HepG2 (cell line): ENCODE measurements at regions not wholly inside any gene's neighbourhood (a gene's known extent, or its start where the extent isn't known, plus 50 kb on each side); places are given as distances from the start of the nearest gene placed in this dataset.

Experiments
- ATAC-seq: fragments of 200-7000 bp; cut with Tn5 transposase; 3 replicates; pipeline ENCODE4 v1.9.1; 2020; ENCODE audit warnings: mild to moderate bottlenecking, moderate library complexity
- BruUV-seq: library from RNA; stranded (reverse); fragments of 400-500 nt; replicated peaks from 2 replicates; lab custom pipeline; 2021; lab: Mats Ljungman, UMichigan
- CTCF ChIA-PET: fragments of 300-600 bp; formaldehyde crosslinking; extraction: SDS; loops from one replicate; lab custom pipeline; 2021; ENCODE audit warnings: low total read pairs, inconsistent platforms, low intra/inter-chr PET ratio; lab: Yijun Ruan, JAX
- POLR2A ChIA-PET: fragments of 350-600 bp; sonication (Branson Sonifier 250); formaldehyde crosslinking; loops from one replicate; lab custom pipeline; 2020; ENCODE audit warnings: antibody characterized with exemption, inconsistent platforms; lab: Yijun Ruan, JAX
- DNase-seq: peaks from one replicate; pipeline ENCODE4 v3.0.0-alpha.2; 2015; ENCODE audit warnings: low spot score
- FAIRE-seq: peaks from 3 replicates; lab custom pipeline; 2011; peaks lifted over from hg19 to GRCh38; lab: Jason Lieb, UNC
- H2AFZ ChIP-seq: one replicate; pipeline ENCODE4 v1.6.1; 2011; ENCODE audit warnings: low read length, inconsistent platforms
- H3K27ac ChIP-seq: fragments of 300-600 bp; 3 replicates; pipeline ENCODE4 v1.8.0; 2011; ENCODE audit warnings: mixed run types, mild to moderate bottlenecking, mixed read lengths, low read length, inconsistent platforms; ENCODE audit not compliant: insufficient read depth; ENCODE audit errors: extremely low read length
- H3K27me3 ChIP-seq, 2 experiments: fragments of 200-600 bp in 1 of 2; 2 replicates in 1 of 2; 3 replicates in 1 of 2; pipeline versions ENCODE4 v1.6.0 to v1.8.0; 2011; ENCODE audit warnings: low read length in 2 of 2, mild to moderate bottlenecking in 2 of 2, moderate library complexity in 2 of 2, inconsistent platforms in 1 of 2; ENCODE audit not compliant: insufficient read depth in 2 of 2, control insufficient read depth in 1 of 2
- H3K36me3 ChIP-seq, 2 experiments: fragments of 200-600 bp in 1 of 2; replicated peaks in 1 of 2; 2 replicates in 1 of 2; 3 replicates in 1 of 2; pipeline versions ENCODE4 v1.5.1 to v1.8.0; 2011; ENCODE audit warnings: low read length in 2 of 2, inconsistent platforms in 1 of 2; ENCODE audit not compliant: insufficient read depth in 2 of 2, control insufficient read depth in 1 of 2
- H3K4me1 ChIP-seq: 2 replicates; pipeline ENCODE4 v1.5.1; 2012; ENCODE audit warnings: low read length, inconsistent platforms; ENCODE audit not compliant: insufficient read depth
- H3K4me2 ChIP-seq: 2 replicates; pipeline ENCODE4 v1.6.0; 2011; ENCODE audit warnings: low read depth, low read length, inconsistent platforms
- H3K4me3 ChIP-seq, 3 experiments: fragments of 200-600 bp in 1 of 3; sonication (generic), shearing (Covaris generic) in 1 of 3; replicated peaks in 1 of 3; 2 replicates each; pipeline ENCODE4 v1.5.1; 2011 to 2016; ENCODE audit warnings: low read length in 3 of 3, inconsistent platforms in 2 of 3, low read depth in 2 of 3, mild to moderate bottlenecking in 2 of 3, control low read depth in 1 of 3, mixed read lengths in 1 of 3; ENCODE audit not compliant: insufficient read depth in 1 of 3
- H3K79me2 ChIP-seq: one replicate; pipeline ENCODE4 v1.6.1; 2011; ENCODE audit warnings: low read length, inconsistent platforms; ENCODE audit not compliant: insufficient read depth
- H3K9ac ChIP-seq: 2 replicates; pipeline ENCODE4 v1.6.0; 2011; ENCODE audit warnings: mild to moderate bottlenecking, low read depth, low read length, inconsistent platforms; ENCODE audit not compliant: insufficient read depth
- H3K9me3 ChIP-seq: 2 replicates; pipeline ENCODE4 v1.5.1; 2012; ENCODE audit warnings: mild to moderate bottlenecking, low read length
- H4K20me1 ChIP-seq: 2 replicates; pipeline ENCODE4 v1.6.0; 2011; ENCODE audit warnings: inconsistent platforms, mild to moderate bottlenecking, low read length, moderate library complexity; ENCODE audit not compliant: insufficient read depth
- SNAPC4 ChIP-seq: sonication (generic); formaldehyde crosslinking; IDR thresholded peaks from 2 replicates; pipeline ENCODE4 v1.4.0; 2020; ENCODE audit warnings: mild to moderate bottlenecking, missing genetic modification reagents
- ZEB1 ChIP-seq: IDR thresholded peaks from 2 replicates; pipeline ENCODE4 v1.6.1; 2012; ENCODE audit warnings: mild to moderate bottlenecking, low read depth, inconsistent platforms; ENCODE audit not compliant: insufficient replicate concordance
- ZFX ChIP-seq: sonication (generic); formaldehyde crosslinking; IDR thresholded peaks from 2 replicates; pipeline ENCODE4 v1.4.0; 2020; ENCODE audit warnings: mild to moderate bottlenecking, low read depth, missing genetic modification reagents, moderate library complexity
- ZNF263 ChIP-seq: sonication (generic); formaldehyde crosslinking; IDR thresholded peaks from 2 replicates; pipeline ENCODE4 v1.4.0; 2020; ENCODE audit warnings: missing genetic modification reagents
- ZNF569 ChIP-seq: sonication (generic); formaldehyde crosslinking; IDR thresholded peaks from 2 replicates; pipeline ENCODE4 v1.5.0; 2020; ENCODE audit warnings: mild to moderate bottlenecking, missing genetic modification reagents, moderate library complexity, borderline replicate concordance
- ZNF780A ChIP-seq: sonication (generic); formaldehyde crosslinking; IDR thresholded peaks from 2 replicates; pipeline ENCODE4 v1.8.0; 2022; ENCODE audit warnings: mild to moderate bottlenecking, missing genetic modification reagents, moderate library complexity
- WGBS: methylation state at CpG from one replicate; pipeline ENCODE4 v1.1.6; 2017; ENCODE audit warnings: low lambda C conversion rate; 5-methylcytosine and 5-hydroxymethylcytosine counted together
- in situ Hi-C: cut with HindIII; loops from 2 replicates; pipeline ENCODE4 v1.10.0; 2017; ENCODE audit warnings: low pct_unique_long_range_greater_than_20kb; ENCODE audit not compliant: extremely low pct_ligation_motif_present
- intact Hi-C: fragments of 100-400 bp; cut with micrococcal nuclease; formaldehyde crosslinking; loops from one replicate; pipeline ENCODE4 v1.10.0; 2022; ENCODE audit not compliant: unreplicated experiment
- TF ChIP-seq, protein P1 (sequence below): sonication (generic); formaldehyde crosslinking; IDR thresholded peaks from 2 replicates; pipeline ENCODE4 v1.9.0; 2021; ENCODE audit warnings: missing genetic modification reagents, borderline replicate concordance

DNA sequence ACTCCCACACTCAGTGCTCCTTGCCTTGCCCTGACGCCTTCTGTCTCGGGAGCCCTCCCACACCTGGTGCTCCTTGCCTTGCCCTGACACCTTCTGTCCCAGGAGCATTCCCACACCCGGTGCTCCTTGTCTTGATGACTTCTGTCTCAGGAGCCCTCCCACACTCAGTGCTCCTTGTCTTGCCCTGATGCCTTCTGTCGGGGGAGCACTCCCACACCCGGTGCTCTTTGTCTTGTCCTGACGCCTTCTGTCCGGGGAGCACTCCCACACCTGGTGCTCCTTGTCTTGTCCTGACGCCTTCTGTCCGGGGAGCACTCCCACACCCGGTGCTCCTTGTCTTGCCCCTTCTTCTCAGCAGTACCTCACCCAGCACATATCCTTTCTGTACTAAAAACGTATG lies 207.2 kb upstream of the ADARB2 start:
- DNase-seq (no peak), FAIRE-seq (no peak), ATAC-seq (no peak)
- ChIA-PET CTCF (no interaction called here), POLR2A (no interaction called here)
- H4K20me1 ChIP-seq, result no peaks in the 10 kb centered on the region
- H3K27ac ChIP-seq, result no peak overlapping the region
- TF ChIP-seq ZEB1, result no peak
- TF ChIP-seq ZNF263 (CRISPR knock-in tag), result peak; percentile 61
- no peak for TF ChIP-seq ZNF569
- TF ChIP-seq, protein P1, sequence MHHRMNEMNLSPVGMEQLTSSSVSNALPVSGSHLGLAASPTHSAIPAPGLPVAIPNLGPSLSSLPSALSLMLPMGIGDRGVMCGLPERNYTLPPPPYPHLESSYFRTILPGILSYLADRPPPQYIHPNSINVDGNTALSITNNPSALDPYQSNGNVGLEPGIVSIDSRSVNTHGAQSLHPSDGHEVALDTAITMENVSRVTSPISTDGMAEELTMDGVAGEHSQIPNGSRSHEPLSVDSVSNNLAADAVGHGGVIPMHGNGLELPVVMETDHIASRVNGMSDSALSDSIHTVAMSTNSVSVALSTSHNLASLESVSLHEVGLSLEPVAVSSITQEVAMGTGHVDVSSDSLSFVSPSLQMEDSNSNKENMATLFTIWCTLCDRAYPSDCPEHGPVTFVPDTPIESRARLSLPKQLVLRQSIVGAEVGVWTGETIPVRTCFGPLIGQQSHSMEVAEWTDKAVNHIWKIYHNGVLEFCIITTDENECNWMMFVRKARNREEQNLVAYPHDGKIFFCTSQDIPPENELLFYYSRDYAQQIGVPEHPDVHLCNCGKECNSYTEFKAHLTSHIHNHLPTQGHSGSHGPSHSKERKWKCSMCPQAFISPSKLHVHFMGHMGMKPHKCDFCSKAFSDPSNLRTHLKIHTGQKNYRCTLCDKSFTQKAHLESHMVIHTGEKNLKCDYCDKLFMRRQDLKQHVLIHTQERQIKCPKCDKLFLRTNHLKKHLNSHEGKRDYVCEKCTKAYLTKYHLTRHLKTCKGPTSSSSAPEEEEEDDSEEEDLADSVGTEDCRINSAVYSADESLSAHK (CRISPR knock-in tag), result no peak
- WGBS, result 38% methylated on average over 11 of the region's 11 CpGs
- BruUV-seq, result no TSS peak
- no peak overlapping the region for H2AFZ ChIP-seq
- H3K79me2 ChIP-seq, result no peaks in the 10 kb centered on the region
- H3K4me1 ChIP-seq, result no peaks in the 10 kb centered on the region
- no peaks in the 10 kb centered on the region for H3K27me3 ChIP-seq
- H3K36me3 ChIP-seq, result no peaks in the 10 kb centered on the region
- H3K4me3 ChIP-seq, result no peak overlapping the region
- H3K4me2 ChIP-seq, result no peak overlapping the region
- intact Hi-C loops (no loop called here), in situ Hi-C loops (no loop called here)
- no peaks in the 10 kb centered on the region for H3K9me3 ChIP-seq
- H3K9ac ChIP-seq, result no peak overlapping the region

DNA sequence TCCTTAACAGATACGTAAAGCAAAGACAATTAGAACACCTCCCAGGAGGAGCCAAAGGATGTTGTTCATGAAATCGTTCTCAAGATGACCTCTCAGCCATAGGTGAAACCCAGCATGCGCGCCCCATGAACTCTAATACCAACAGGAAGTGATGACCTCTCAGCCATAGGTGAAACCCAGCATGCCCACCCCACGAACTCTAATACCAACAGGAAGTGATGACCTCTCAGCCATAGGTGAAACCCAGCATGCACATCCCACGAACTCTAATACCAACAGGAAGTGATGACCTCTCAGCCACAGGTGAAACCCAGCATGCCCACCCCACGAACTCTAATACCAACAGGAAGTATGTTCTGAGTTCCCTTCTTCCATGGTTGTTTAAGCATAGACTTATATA lies 205.2 kb upstream of the ADARB2 start:
- in situ Hi-C loops, result no loop called here

More for the DNA sequence above, 205.2 kb upstream of the ADARB2 start:
- no peak overlapping the region for H3K4me3 ChIP-seq
- no peak for ATAC-seq
- DNase-seq, result no peak
- no peak for TF ChIP-seq SNAPC4
- no peak for TF ChIP-seq ZNF780A (CRISPR knock-in tag)
- TF ChIP-seq ZFX (CRISPR knock-in tag), result no peak
- H3K36me3 ChIP-seq, result no peaks in the 10 kb centered on the region
- no peaks in the 10 kb centered on the region for H3K9me3 ChIP-seq
- BruUV-seq, result no TSS peak
- whole genome bisulfite sequencing, result 19% methylated on average over 7 of the region's 7 CpGs
- H2AFZ ChIP-seq, result no peak overlapping the region
- H3K27ac ChIP-seq, result no peak overlapping the region
- H3K4me2 ChIP-seq, result no peak overlapping the region
- intact Hi-C loops, result no loop called here
- CTCF ChIA-PET, result no interaction called here
- no peaks in the 10 kb centered on the region for H3K4me1 ChIP-seq
- POLR2A ChIA-PET, result no interaction called here
- no peaks in the 10 kb centered on the region; a peak in 1 of 5 replicates for H3K27me3 ChIP-seq
- no peak for FAIRE-seq
- no peaks in the 10 kb centered on the region for H4K20me1 ChIP-seq
- H3K9ac ChIP-seq, result no peak overlapping the region
- no peaks in the 10 kb centered on the region for H3K79me2 ChIP-seq
